ENCODE measurements at regions not wholly inside any gene's neighbourhood (a gene's known extent, or its start where the extent isn't known, plus 50 kb on each side); places are given as distances from the start of the nearest gene placed in this dataset.

GRCh38 chr2:205852457-205852856, 170.2 kb downstream of the NRP2 start:
- WGBS (ENCODE audit: missing lambda C conversion rate): 4% methylated on average over 3 of the region's 3 CpGs
- Histone ChIP-seq H3K9me3 (no peaks in the 10 kb centered on the region), H3K4me2 (no peak overlapping the region), H3K27ac (no peak overlapping the region), H3K4me1 (no peaks in the 10 kb centered on the region), H3K4me3 (no peak overlapping the region)
- POLR2A ChIA-PET: interaction anchor here (0.6 kb wide), 1 partner anchor 48 kb away, joined by 3 read pairs; no protein-coding TSS in a partner anchor
- TF ChIP-seq HMGXB4 (CRISPR knock-in tag; IDR thresholded peaks at IDR 0.05; ENCODE audit: borderline replicate concordance) (no peak), ZFP36 (IDR thresholded peaks at IDR 0.05; ENCODE audit: borderline replicate concordance, partially characterized antibody) (no peak), PHF8 (IDR thresholded peaks at IDR 0.05; ENCODE audit: borderline replicate concordance, low read depth) (no peak), HEYL (CRISPR knock-in tag; IDR thresholded peaks at IDR 0.05) (no peak), HES2 (IDR thresholded peaks at IDR 0.05) (no peak), RCOR1 (IDR thresholded peaks at IDR 0.05; ENCODE audit: low read depth, low read length) (no peak), KDM1A (IDR thresholded peaks at IDR 0.05; ENCODE audit: low read depth) (no peak), KDM5A (IDR thresholded peaks at IDR 0.05) (no peak), BHLHE40 (IDR thresholded peaks at IDR 0.05; ENCODE audit: low read depth, low read length) (no peak), RNF2 (IDR thresholded peaks at IDR 0.05; ENCODE audit: borderline replicate concordance, low read depth) (no peak)
- CTCF ChIA-PET: no interaction called here
- no peak for ATAC-seq
- no peak for DNase-seq (ENCODE audit: low read depth in 1 of 2, low spot score in 1 of 2)
- no peak for FAIRE-seq

GRCh38 chr2:205850611-205851010, 168.3 kb downstream of the NRP2 start:
- ATAC-seq (no peak), FAIRE-seq (no peak), DNase-seq (ENCODE audit: low read depth in 1 of 2, low spot score in 1 of 2) (no peak)
- TF ChIP-seq FOSL2 (IDR thresholded peaks at IDR 0.05): no peak
- TF ChIP-seq FOSL2 (CRISPR knock-in tag; IDR thresholded peaks at IDR 0.05): no peak
- no peak for TF ChIP-seq ZFP36 (IDR thresholded peaks at IDR 0.05; ENCODE audit: borderline replicate concordance, partially characterized antibody)
- no peak for TF ChIP-seq ATOH8 (CRISPR knock-in tag; IDR thresholded peaks at IDR 0.05; ENCODE audit: low read depth)
- no peak for TF ChIP-seq JUN (IDR thresholded peaks at IDR 0.05)
- ChIA-PET POLR2A (no interaction called here), CTCF (interaction anchor here (1.1 kb wide), 1 partner anchor 9 kb away, joined by 4 read pairs; no protein-coding TSS in a partner anchor)
- Histone ChIP-seq H3K9me3 (no peaks in the 10 kb centered on the region), H3K4me2 (no peak overlapping the region), H3K27ac (no peak overlapping the region), H3K4me3 (no peak overlapping the region), H3K4me1 (no peaks in the 10 kb centered on the region)
- WGBS (ENCODE audit: missing lambda C conversion rate): 49% methylated on average over 5 of the region's 5 CpGs

- H3K9me3 ChIP-seq: no peaks in the 10 kb centered on the region
- no peak overlapping the region for H3K4me2 ChIP-seq
- no peak overlapping the region for H3K27ac ChIP-seq
- no peak overlapping the region for H3K4me3 ChIP-seq
- H3K4me1 ChIP-seq: no peaks in the 10 kb centered on the region
- no peak for TF ChIP-seq RAD21 (conservative IDR thresholded peaks at IDR 0.05 in 1 of 2, IDR thresholded peaks at IDR 0.05 in 1 of 2)
- TF ChIP-seq ELK1 (IDR thresholded peaks at IDR 0.05; ENCODE audit: low read depth, low read length): no peak
- no peak for TF ChIP-seq JUN (IDR thresholded peaks at IDR 0.05)
- no peak for TF ChIP-seq RARB (CRISPR knock-in tag; IDR thresholded peaks at IDR 0.05)
- no peak for TF ChIP-seq NPAS2 (CRISPR knock-in tag; IDR thresholded peaks at IDR 0.05; ENCODE audit: borderline replicate concordance)
- TF ChIP-seq POLR2AphosphoS2 (conservative IDR thresholded peaks at IDR 0.05; ENCODE audit: low read length): no peak
- ChIA-PET CTCF (interaction anchor here (1.1 kb wide), 2 partner anchors 9 to 23 kb away, joined by 3 to 4 read pairs; no protein-coding TSS in a partner anchor), POLR2A (no interaction called here)
- FAIRE-seq: no peak
- WGBS (ENCODE audit: missing lambda C conversion rate): 52% methylated on average over 5 of the region's 5 CpGs
- DNase-seq (ENCODE audit: low read depth in 1 of 2, low spot score in 1 of 2): no peak
- ATAC-seq: no peak
Observed at GRCh38 chr2:205850132-205850531, 167.8 kb downstream of the NRP2 start.

All from A549 (cell line).